Neural cell (in vitro differentiated cells): ENCODE measurements at regions not wholly inside any gene's neighbourhood (a gene's known extent, or its start where the extent isn't known, plus 50 kb on each side); places are given as distances from the start of the nearest gene placed in this dataset.

Experiments used
- H2AFZ ChIP-seq: fragments of 200-600, 300-800 bp; sonication (generic), shearing (Covaris generic); 2 replicates; pipeline ENCODE4 v1.6.0; 2014; ENCODE audit warnings: low read depth, mild to moderate bottlenecking, antibody characterized with exemption, low read length, moderate library complexity
- H3F3A ChIP-seq: fragments of 200-600 bp; shearing (Covaris generic); 2 replicates; pipeline ENCODE4 v1.6.1; 2016; ENCODE audit warnings: mild to moderate bottlenecking, moderate library complexity, mixed read lengths, antibody characterized with exemption, low read length; ENCODE audit not compliant: insufficient read depth, poor library complexity, severe bottlenecking
- H3K27ac ChIP-seq: fragments of 200-600, 300-800 bp; sonication (generic), shearing (Covaris generic); 2 replicates; pipeline ENCODE4 v1.5.1; 2014; ENCODE audit warnings: mild to moderate bottlenecking, low read length, moderate library complexity
- H3K27me3 ChIP-seq: fragments of 300-800, 200-600 bp; sonication (generic), shearing (Covaris generic); 2 replicates; pipeline ENCODE4 v1.6.0; 2014; ENCODE audit warnings: mild to moderate bottlenecking, low read depth, low read length, moderate library complexity; ENCODE audit not compliant: insufficient read depth
- H3K36me3 ChIP-seq: fragments of 300-800, 200-600 bp; sonication (generic), shearing (Covaris generic); 2 replicates; pipeline ENCODE4 v1.5.1; 2014; ENCODE audit warnings: mild to moderate bottlenecking, antibody characterized with exemption, low read length, moderate library complexity; ENCODE audit not compliant: insufficient read depth
- H3K4me2 ChIP-seq: fragments of 300-800, 200-600 bp; sonication (generic), shearing (Covaris generic); 2 replicates; pipeline ENCODE4 v1.6.0; 2014; ENCODE audit warnings: mild to moderate bottlenecking, low read length
- H3K4me3 ChIP-seq: fragments of 300-800, 200-600 bp; sonication (generic), shearing (Covaris generic); 2 replicates; pipeline ENCODE4 v1.5.1; 2014; ENCODE audit warnings: mild to moderate bottlenecking, low read length, moderate library complexity
- H3K79me2 ChIP-seq: fragments of 200-600 bp; shearing (Covaris generic); replicated peaks from 2 replicates; pipeline ENCODE4 v1.6.0; 2014; ENCODE audit warnings: mild to moderate bottlenecking, low read length, moderate library complexity; ENCODE audit not compliant: insufficient read depth
- H3K9ac ChIP-seq: fragments of 300-800, 200-600 bp; sonication (generic), shearing (Covaris generic); 2 replicates; pipeline ENCODE4 v1.6.1; 2016; ENCODE audit warnings: mild to moderate bottlenecking, low read length, mixed read lengths
- H3K9me2 ChIP-seq: fragments of 200-600 bp; shearing (Covaris generic); 2 replicates; pipeline ENCODE4 v1.6.1; 2016; ENCODE audit warnings: mild to moderate bottlenecking, low read length, mixed read lengths; ENCODE audit not compliant: insufficient read depth
- H3K9me3 ChIP-seq: fragments of 200-600, 300-800 bp; sonication (generic), shearing (Covaris generic); 2 replicates; pipeline ENCODE4 v1.6.1; 2016; ENCODE audit warnings: mild to moderate bottlenecking, mixed run types, low read length, moderate library complexity, mixed read lengths
- H4K20me1 ChIP-seq: fragments of 200-600 bp; shearing (Covaris generic); 2 replicates; pipeline ENCODE4 v1.6.1; 2016; ENCODE audit warnings: mild to moderate bottlenecking, mixed run types; ENCODE audit not compliant: insufficient read depth
- EP300 ChIP-seq: fragments of 450-650 bp; conservative IDR thresholded peaks from 2 replicates; pipeline ENCODE4 v1.6.1; 2014; ENCODE audit warnings: antibody characterized with exemption, mild to moderate bottlenecking, moderate library complexity; ENCODE audit not compliant: poor library complexity, severe bottlenecking
- EZH2 ChIP-seq: fragments of 200-600, 300-800 bp; shearing (Covaris generic), sonication (generic); IDR thresholded peaks from 2 replicates; pipeline ENCODE4 v1.6.1; 2014; ENCODE audit warnings: antibody characterized with exemption, low read length, borderline replicate concordance, mild to moderate bottlenecking; ENCODE audit not compliant: insufficient read depth, poor library complexity, severe bottlenecking
- MXI1 ChIP-seq: fragments of 450-650 bp; conservative IDR thresholded peaks from 2 replicates; pipeline ENCODE4 v1.6.1; 2014; ENCODE audit warnings: antibody characterized with exemption, mild to moderate bottlenecking; ENCODE audit not compliant: poor library complexity, severe bottlenecking
- POLR2AphosphoS5 ChIP-seq: IDR thresholded peaks from 2 replicates; pipeline ENCODE4 v1.6.1; 2012
- RAD21 ChIP-seq: fragments of 450-650 bp; conservative IDR thresholded peaks from 2 replicates; pipeline ENCODE4 v1.6.1; 2014; ENCODE audit warnings: antibody characterized with exemption, mild to moderate bottlenecking, moderate library complexity
- SMC3 ChIP-seq: fragments of 450-650 bp; conservative IDR thresholded peaks from 2 replicates; pipeline ENCODE4 v1.6.1; 2014; ENCODE audit warnings: antibody characterized with exemption, mild to moderate bottlenecking, moderate library complexity; ENCODE audit not compliant: poor library complexity
- TAF1 ChIP-seq: IDR thresholded peaks from 2 replicates; pipeline ENCODE4 v1.6.1; 2012; ENCODE audit warnings: low read depth
- TF ChIP-seq, protein P1 (sequence below): fragments of 450-650 bp; IDR thresholded peaks from 2 replicates; pipeline ENCODE4 v1.5.1; 2014; ENCODE audit warnings: antibody characterized with exemption, mild to moderate bottlenecking, moderate library complexity; ENCODE audit not compliant: poor library complexity, severe bottlenecking
- TF ChIP-seq, protein P2 (sequence below): IDR thresholded peaks from 2 replicates; pipeline ENCODE4 v1.6.1; 2012; ENCODE audit warnings: borderline replicate concordance

DNA sequence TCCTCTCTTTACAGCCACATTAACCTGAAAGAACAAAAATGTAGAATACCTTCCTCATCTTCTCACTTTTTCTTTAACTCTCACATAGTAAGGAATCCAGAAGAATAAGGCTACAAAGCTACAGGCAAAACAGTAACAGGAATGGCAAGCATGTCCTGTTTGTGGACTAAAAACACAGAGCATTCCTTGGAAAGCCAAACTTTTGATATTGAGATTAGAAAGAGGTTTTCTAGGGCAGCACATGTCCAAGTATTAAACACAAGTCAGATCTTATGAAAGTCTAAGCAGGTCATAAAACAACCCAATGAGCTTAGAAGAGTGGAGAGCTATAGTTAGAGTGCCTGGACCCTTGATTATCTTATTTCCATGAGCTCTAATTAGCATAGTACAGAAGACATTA lies 58.2 kb upstream of the FAM9C start:
- Histone ChIP-seq H3K9ac (no peak overlapping the region), H4K20me1 (no peaks in the 10 kb centered on the region), H3K27me3 (no peaks in the 10 kb centered on the region), H2AFZ (no peak overlapping the region), H3K27ac (no peak overlapping the region), H3K79me2 (no peaks in the 10 kb centered on the region), H3K36me3 (no peaks in the 10 kb centered on the region), H3K4me2 (no peak overlapping the region), H3K9me2 (no peaks in the 10 kb centered on the region), H3K4me3 (no peak overlapping the region), H3F3A (no peaks in the 10 kb centered on the region), H3K9me3 (no peaks in the 10 kb centered on the region)
- TF ChIP-seq MXI1 (no peak), POLR2AphosphoS5 (no peak), EZH2 (no peak), EP300 (no peak), SMC3 (no peak), TAF1 (no peak), RAD21 (no peak)
- TF ChIP-seq, protein P1, sequence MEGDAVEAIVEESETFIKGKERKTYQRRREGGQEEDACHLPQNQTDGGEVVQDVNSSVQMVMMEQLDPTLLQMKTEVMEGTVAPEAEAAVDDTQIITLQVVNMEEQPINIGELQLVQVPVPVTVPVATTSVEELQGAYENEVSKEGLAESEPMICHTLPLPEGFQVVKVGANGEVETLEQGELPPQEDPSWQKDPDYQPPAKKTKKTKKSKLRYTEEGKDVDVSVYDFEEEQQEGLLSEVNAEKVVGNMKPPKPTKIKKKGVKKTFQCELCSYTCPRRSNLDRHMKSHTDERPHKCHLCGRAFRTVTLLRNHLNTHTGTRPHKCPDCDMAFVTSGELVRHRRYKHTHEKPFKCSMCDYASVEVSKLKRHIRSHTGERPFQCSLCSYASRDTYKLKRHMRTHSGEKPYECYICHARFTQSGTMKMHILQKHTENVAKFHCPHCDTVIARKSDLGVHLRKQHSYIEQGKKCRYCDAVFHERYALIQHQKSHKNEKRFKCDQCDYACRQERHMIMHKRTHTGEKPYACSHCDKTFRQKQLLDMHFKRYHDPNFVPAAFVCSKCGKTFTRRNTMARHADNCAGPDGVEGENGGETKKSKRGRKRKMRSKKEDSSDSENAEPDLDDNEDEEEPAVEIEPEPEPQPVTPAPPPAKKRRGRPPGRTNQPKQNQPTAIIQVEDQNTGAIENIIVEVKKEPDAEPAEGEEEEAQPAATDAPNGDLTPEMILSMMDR = no peak
- TF ChIP-seq, protein P2, sequence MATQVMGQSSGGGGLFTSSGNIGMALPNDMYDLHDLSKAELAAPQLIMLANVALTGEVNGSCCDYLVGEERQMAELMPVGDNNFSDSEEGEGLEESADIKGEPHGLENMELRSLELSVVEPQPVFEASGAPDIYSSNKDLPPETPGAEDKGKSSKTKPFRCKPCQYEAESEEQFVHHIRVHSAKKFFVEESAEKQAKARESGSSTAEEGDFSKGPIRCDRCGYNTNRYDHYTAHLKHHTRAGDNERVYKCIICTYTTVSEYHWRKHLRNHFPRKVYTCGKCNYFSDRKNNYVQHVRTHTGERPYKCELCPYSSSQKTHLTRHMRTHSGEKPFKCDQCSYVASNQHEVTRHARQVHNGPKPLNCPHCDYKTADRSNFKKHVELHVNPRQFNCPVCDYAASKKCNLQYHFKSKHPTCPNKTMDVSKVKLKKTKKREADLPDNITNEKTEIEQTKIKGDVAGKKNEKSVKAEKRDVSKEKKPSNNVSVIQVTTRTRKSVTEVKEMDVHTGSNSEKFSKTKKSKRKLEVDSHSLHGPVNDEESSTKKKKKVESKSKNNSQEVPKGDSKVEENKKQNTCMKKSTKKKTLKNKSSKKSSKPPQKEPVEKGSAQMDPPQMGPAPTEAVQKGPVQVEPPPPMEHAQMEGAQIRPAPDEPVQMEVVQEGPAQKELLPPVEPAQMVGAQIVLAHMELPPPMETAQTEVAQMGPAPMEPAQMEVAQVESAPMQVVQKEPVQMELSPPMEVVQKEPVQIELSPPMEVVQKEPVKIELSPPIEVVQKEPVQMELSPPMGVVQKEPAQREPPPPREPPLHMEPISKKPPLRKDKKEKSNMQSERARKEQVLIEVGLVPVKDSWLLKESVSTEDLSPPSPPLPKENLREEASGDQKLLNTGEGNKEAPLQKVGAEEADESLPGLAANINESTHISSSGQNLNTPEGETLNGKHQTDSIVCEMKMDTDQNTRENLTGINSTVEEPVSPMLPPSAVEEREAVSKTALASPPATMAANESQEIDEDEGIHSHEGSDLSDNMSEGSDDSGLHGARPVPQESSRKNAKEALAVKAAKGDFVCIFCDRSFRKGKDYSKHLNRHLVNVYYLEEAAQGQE = no peak

DNA sequence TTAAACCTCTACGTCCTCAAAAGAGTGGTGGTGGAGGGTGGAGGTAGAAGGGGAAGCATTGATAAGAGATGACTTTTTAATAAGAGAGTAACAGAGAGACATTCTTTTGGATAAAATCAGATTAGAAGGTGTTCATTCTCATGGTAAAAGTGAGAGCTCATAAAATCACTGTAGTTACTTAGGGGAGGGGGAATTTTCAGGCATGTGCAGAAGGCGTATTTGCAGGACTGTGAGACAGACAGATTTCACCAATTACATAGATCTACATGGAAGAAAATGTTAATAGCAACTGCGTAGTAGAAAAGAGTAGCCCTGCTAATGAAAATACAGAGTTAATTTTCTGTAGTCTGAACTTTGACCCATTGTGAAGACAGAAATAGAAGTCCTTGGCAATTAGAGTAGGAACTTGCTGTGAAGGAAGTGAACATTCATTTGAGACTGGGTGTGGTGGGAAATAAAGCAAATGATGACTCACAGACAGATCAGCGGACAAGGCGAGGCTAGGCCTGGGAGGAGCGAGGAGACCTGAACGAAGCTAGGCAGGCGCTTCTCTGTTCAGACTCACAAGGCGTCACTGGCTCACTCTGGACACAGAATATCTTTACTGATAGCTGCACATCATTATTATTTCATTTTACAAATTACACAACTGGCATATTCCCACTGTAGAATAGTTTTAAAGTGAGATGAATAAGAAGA lies 57.2 kb upstream of the FAM9C start:
- Histone ChIP-seq H3K79me2 (no peaks in the 10 kb centered on the region), H2AFZ (no peak overlapping the region), H3K9me3 (no peaks in the 10 kb centered on the region), H3K36me3 (no peaks in the 10 kb centered on the region), H3K9me2 (no peaks in the 10 kb centered on the region), H3K9ac (no peak overlapping the region), H3K27ac (no peak overlapping the region), H3F3A (no peaks in the 10 kb centered on the region), H4K20me1 (no peaks in the 10 kb centered on the region), H3K27me3 (no peaks in the 10 kb centered on the region), H3K4me3 (no peak overlapping the region), H3K4me2 (no peak overlapping the region)
- TF ChIP-seq EP300 (no peak), RAD21 (no peak), POLR2AphosphoS5 (no peak), EZH2 (no peak), SMC3 (no peak), MXI1 (no peak), TAF1 (no peak)
- TF ChIP-seq, protein P1 = no peak
- TF ChIP-seq, protein P2 = no peak
